MCF 10A (cell line): ENCODE measurements at regions not wholly inside any gene's neighbourhood (a gene's known extent, or its start where the extent isn't known, plus 50 kb on each side); places are given as distances from the start of the nearest gene placed in this dataset.

Experiments
- BruUV-seq: library from RNA; stranded (reverse); fragments of 400-500 nt; replicated peaks from 2 replicates; lab custom pipeline; 2021; lab: Mats Ljungman, UMichigan
- CTCF ChIA-PET: fragments of 300-600 bp; sonication (Branson Sonifier 250); formaldehyde crosslinking; extraction: SDS; loops from one replicate; lab custom pipeline; 2021; ENCODE audit warnings: antibody characterized with exemption, inconsistent platforms; lab: Yijun Ruan, JAX
- POLR2A ChIA-PET: fragments of 300-600, 350-650 bp; sonication (Branson Sonifier 250); formaldehyde crosslinking; extraction: SDS; loops from one replicate; lab custom pipeline; 2020; ENCODE audit warnings: antibody characterized with exemption, inconsistent platforms; lab: Yijun Ruan, JAX
- DNase-seq: peaks from one replicate; pipeline ENCODE4 v3.0.0-alpha.2; 2018; ENCODE audit not compliant: unreplicated experiment
- H3K27ac Mint-ChIP-seq: one replicate; pipeline ENCODE4 v1.8.0; 2022; ENCODE audit warnings: mild to moderate bottlenecking, low read depth, mixed read lengths; ENCODE audit not compliant: unreplicated experiment
- H3K27me3 Mint-ChIP-seq: one replicate; pipeline ENCODE4 v1.8.0; 2022; ENCODE audit warnings: mixed read lengths; ENCODE audit not compliant: insufficient read depth, unreplicated experiment
- H3K36me3 Mint-ChIP-seq: one replicate; pipeline ENCODE4 v1.8.0; 2022; ENCODE audit warnings: mild to moderate bottlenecking, moderate library complexity, mixed read lengths; ENCODE audit not compliant: insufficient read depth, unreplicated experiment
- H3K4me1 Mint-ChIP-seq: one replicate; pipeline ENCODE4 v1.8.0; 2022; ENCODE audit warnings: mixed read lengths; ENCODE audit not compliant: insufficient read depth, unreplicated experiment
- H3K4me3 Mint-ChIP-seq: one replicate; pipeline ENCODE4 v1.8.0; 2022; ENCODE audit warnings: mild to moderate bottlenecking, moderate library complexity, mixed read lengths; ENCODE audit not compliant: unreplicated experiment
- H3K9me3 Mint-ChIP-seq: one replicate; pipeline ENCODE4 v1.8.0; 2022; ENCODE audit warnings: mixed read lengths; ENCODE audit not compliant: unreplicated experiment
- CTCF ChIP-seq: fragments of 200-600 bp; IDR thresholded peaks from one replicate; pipeline ENCODE4 v1.8.0; 2022; ENCODE audit warnings: antibody characterized with exemption, mild to moderate bottlenecking; ENCODE audit not compliant: unreplicated experiment
- intact Hi-C: fragments of 100-400 bp; cut with micrococcal nuclease; formaldehyde crosslinking; loops from 2 replicates; pipeline ENCODE4 v1.14.1; 2022

- H3K9me3 Mint-ChIP-seq: no peaks in the 10 kb centered on the region
- ChIA-PET CTCF (interaction anchor here (0.7 kb wide), 1 partner anchor 10 kb away, joined by 5 read pairs; no protein-coding TSS in a partner anchor), POLR2A (no interaction called here)
- no peak for TF ChIP-seq CTCF
- H3K4me3 Mint-ChIP-seq: no peak overlapping the region
- BruUV-seq: no TSS peak
- no peak for DNase-seq
- no peaks in the 10 kb centered on the region for H3K27me3 Mint-ChIP-seq
- intact Hi-C loops: no loop called here
- no peak overlapping the region for H3K27ac Mint-ChIP-seq
- H3K4me1 Mint-ChIP-seq: peaks cover 6% of the 10 kb centered on the region
- H3K36me3 Mint-ChIP-seq: no peaks in the 10 kb centered on the region
Observed at GRCh38 chr9:115650768-115651167, 502.8 kb upstream of the PAPPA start.

GRCh38 chr9:115651461-115651860 is 502.1 kb upstream of the PAPPA start:
- Mint-ChIP-seq H3K4me3 (no peak overlapping the region), H3K9me3 (no peaks in the 10 kb centered on the region), H3K27ac (no peak overlapping the region), H3K27me3 (no peaks in the 10 kb centered on the region), H3K36me3 (no peaks in the 10 kb centered on the region), H3K4me1 (peaks cover 6% of the 10 kb centered on the region)
- ChIA-PET POLR2A (no interaction called here), CTCF (interaction anchor here (0.7 kb wide), 1 partner anchor 10 kb away, joined by 5 read pairs; no protein-coding TSS in a partner anchor)
- intact Hi-C loops: no loop called here
- no TSS peak for BruUV-seq
- DNase-seq: no peak
- no peak for TF ChIP-seq CTCF

DNA sequence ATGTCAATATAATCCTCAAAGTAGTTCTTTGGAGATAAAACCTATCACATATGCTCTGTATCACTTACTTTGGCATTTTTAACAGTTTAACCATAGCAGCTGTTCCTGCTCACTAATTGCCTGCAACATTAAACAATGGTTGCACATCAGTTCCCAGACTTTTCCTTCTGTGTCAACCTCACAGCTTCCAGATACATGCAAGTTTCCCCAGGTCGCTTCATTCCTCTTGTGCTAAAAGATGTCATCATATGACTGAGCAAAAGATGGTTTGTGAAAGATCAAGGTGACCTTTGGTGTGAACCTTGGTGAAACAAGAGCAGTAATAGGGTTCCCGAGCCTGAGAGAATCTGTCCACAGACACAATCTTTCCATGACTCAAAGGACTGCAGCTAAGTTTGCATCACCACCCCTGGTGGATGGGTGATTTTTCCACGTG is 500.4 kb upstream of the PAPPA start:
- no peak for DNase-seq
- H3K9me3 Mint-ChIP-seq: no peaks in the 10 kb centered on the region
- H3K36me3 Mint-ChIP-seq: no peaks in the 10 kb centered on the region
- ChIA-PET CTCF (no interaction called here), POLR2A (no interaction called here)
- peaks cover 6% of the 10 kb centered on the region for H3K4me1 Mint-ChIP-seq
- no peaks in the 10 kb centered on the region for H3K27me3 Mint-ChIP-seq
- BruUV-seq: no TSS peak
- intact Hi-C loops: no loop called here
- no peak overlapping the region for H3K27ac Mint-ChIP-seq
- TF ChIP-seq CTCF: no peak
- H3K4me3 Mint-ChIP-seq: no peak overlapping the region

DNA sequence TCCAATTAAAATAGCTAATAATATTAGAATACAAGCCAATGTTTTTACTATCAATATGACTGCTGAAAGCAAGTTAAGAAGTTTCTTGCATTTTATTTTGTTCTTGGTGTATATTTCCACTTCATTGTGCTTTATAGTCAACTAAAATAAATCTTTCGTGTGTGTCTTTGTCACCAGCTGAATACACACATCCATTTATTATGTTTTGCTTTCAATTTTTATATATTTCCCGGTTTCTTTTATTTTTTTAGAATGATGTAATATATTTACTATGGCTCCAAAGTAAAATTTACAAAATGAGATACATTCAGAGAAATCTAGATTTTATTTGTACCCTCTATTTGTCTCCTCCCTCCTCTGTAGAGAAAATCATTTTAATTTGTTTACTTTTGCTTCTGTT is 495.9 kb upstream of the PAPPA start:
- intact Hi-C loops: no loop called here
- no peaks in the 10 kb centered on the region for H3K9me3 Mint-ChIP-seq
- H3K27me3 Mint-ChIP-seq: no peaks in the 10 kb centered on the region
- H3K36me3 Mint-ChIP-seq: no peaks in the 10 kb centered on the region
- TF ChIP-seq CTCF: no peak
- no peak overlapping the region for H3K27ac Mint-ChIP-seq
- ChIA-PET POLR2A (no interaction called here), CTCF (no interaction called here)
- H3K4me1 Mint-ChIP-seq: no peaks in the 10 kb centered on the region
- no peak overlapping the region for H3K4me3 Mint-ChIP-seq
- no peak for DNase-seq
- no TSS peak for BruUV-seq
